GM23338 (cell line): ENCODE measurements at regions not wholly inside any gene's neighbourhood (a gene's known extent, or its start where the extent isn't known, plus 50 kb on each side); places are given as distances from the start of the nearest gene placed in this dataset.

Source experiments
- ATAC-seq: fragments of 200-7000 bp; cut with Tn5 transposase; 3 replicates; pipeline ENCODE4 v1.9.1; 2020
- DNase-seq: peaks from one replicate; pipeline ENCODE4 v3.0.0-alpha.2; 2015; ENCODE audit warnings: low spot score
- H2AFZ ChIP-seq: fragments of 200-600 bp; sonication (generic); 2 replicates; pipeline ENCODE4 v1.8.0; 2016; ENCODE audit warnings: antibody characterized with exemption, mild to moderate bottlenecking, moderate library complexity
- H3F3A ChIP-seq: fragments of 200-600 bp; sonication (generic); replicated peaks from 2 replicates; pipeline ENCODE4 v1.8.0; 2017; ENCODE audit warnings: antibody characterized with exemption, mixed run types, low read depth
- H3K27ac ChIP-seq: fragments of 200-600 bp; sonication (generic); 2 replicates; pipeline ENCODE4 v1.6.1; 2016; ENCODE audit warnings: low read depth
- H3K27me3 ChIP-seq: fragments of 200-600 bp; sonication (generic); 2 replicates; pipeline ENCODE4 v1.8.0; 2016; ENCODE audit warnings: mild to moderate bottlenecking, mixed run types, moderate library complexity; ENCODE audit not compliant: insufficient read depth
- H3K36me3 ChIP-seq: fragments of 200-600 bp; sonication (generic); 2 replicates; pipeline ENCODE4 v1.8.0; 2016; ENCODE audit warnings: mild to moderate bottlenecking; ENCODE audit not compliant: insufficient read depth
- H3K4me1 ChIP-seq: fragments of 200-600 bp; sonication (generic); 2 replicates; pipeline ENCODE4 v1.8.0; 2016; ENCODE audit warnings: mild to moderate bottlenecking, moderate library complexity; ENCODE audit not compliant: insufficient read depth
- H3K4me2 ChIP-seq: fragments of 200-600 bp; sonication (generic); 2 replicates; pipeline ENCODE4 v1.7.1; 2017; ENCODE audit warnings: mixed run types
- H3K4me3 ChIP-seq: fragments of 200-600 bp; sonication (generic); 2 replicates; pipeline ENCODE4 v1.6.1; 2016; ENCODE audit warnings: mixed run types
- H3K79me2 ChIP-seq: fragments of 200-600 bp; sonication (generic); replicated peaks from 2 replicates; pipeline ENCODE4 v1.8.0; 2017; ENCODE audit warnings: mild to moderate bottlenecking; ENCODE audit not compliant: insufficient read depth
- H3K9me2 ChIP-seq: fragments of 200-600 bp; sonication (generic); 2 replicates; pipeline ENCODE4 v1.8.0; 2017; ENCODE audit not compliant: insufficient read depth
- H4K20me1 ChIP-seq: fragments of 200-600 bp; sonication (generic); replicated peaks from 2 replicates; pipeline ENCODE4 v1.8.0; 2017; ENCODE audit warnings: mild to moderate bottlenecking; ENCODE audit not compliant: insufficient read depth
- H3K27ac Mint-ChIP-seq: 2 replicates; pipeline ENCODE4 v1.8.0; 2020; ENCODE audit warnings: inconsistent platforms, mild to moderate bottlenecking, moderate library complexity, mixed read lengths
- H3K27me3 Mint-ChIP-seq: 3 replicates; pipeline ENCODE4 v1.8.0; 2022; ENCODE audit warnings: low read depth, mild to moderate bottlenecking, moderate library complexity, mixed read lengths, inconsistent platforms; ENCODE audit not compliant: insufficient read depth, poor library complexity
- H3K36me3 Mint-ChIP-seq: 3 replicates; pipeline ENCODE4 v1.8.0; 2021; ENCODE audit warnings: low read depth, mild to moderate bottlenecking, inconsistent platforms, moderate library complexity, mixed read lengths
- H3K4me1 Mint-ChIP-seq: 3 replicates; pipeline ENCODE4 v1.8.0; 2020; ENCODE audit warnings: mild to moderate bottlenecking, inconsistent platforms, mixed read lengths
- H3K4me3 Mint-ChIP-seq: 3 replicates; pipeline ENCODE4 v1.8.0; 2021; ENCODE audit warnings: moderate library complexity, mild to moderate bottlenecking, inconsistent platforms, mixed read lengths
- H3K9me3 Mint-ChIP-seq: 3 replicates; pipeline ENCODE4 v1.8.0; 2020; ENCODE audit warnings: moderate library complexity, mild to moderate bottlenecking, inconsistent platforms, mixed read lengths
- CREB1 ChIP-seq: fragments of 250-450 bp; sonication (Bioruptor Pico); IDR thresholded peaks from 2 replicates; pipeline ENCODE4 v1.5.0; 2020; ENCODE audit warnings: low read depth, mild to moderate bottlenecking, moderate library complexity
- CTCF ChIP-seq, 2 experiments: fragments of 200-600 bp in 1 of 2; sonication (generic) in 1 of 2; conservative IDR thresholded peaks; 2 replicates each; pipeline versions ENCODE4 v1.5.1 to v1.6.1; 2016 to 2017; ENCODE audit warnings: antibody characterized with exemption in 2 of 2, low read depth in 2 of 2, mild to moderate bottlenecking in 2 of 2, moderate library complexity in 1 of 2
- JUNB ChIP-seq: IDR thresholded peaks from one replicate; pipeline ENCODE4 v1.6.1; 2016; ENCODE audit warnings: antibody characterized with exemption; ENCODE audit not compliant: unreplicated experiment
- NANOG ChIP-seq: IDR thresholded peaks from 2 replicates; pipeline ENCODE4 v1.6.1; 2016; ENCODE audit warnings: antibody characterized with exemption, borderline replicate concordance
- POLR2AphosphoS5 ChIP-seq: IDR thresholded peaks from 2 replicates; pipeline ENCODE4 v1.6.1; 2016; ENCODE audit warnings: antibody characterized with exemption, low read depth
- ZNF331 ChIP-seq: fragments of 250-450 bp; sonication (Bioruptor Pico); IDR thresholded peaks from 2 replicates; pipeline ENCODE4 v1.5.0; 2020; ENCODE audit warnings: low read depth, mild to moderate bottlenecking, moderate library complexity
- TF ChIP-seq, protein P1 (sequence below): fragments of 250-450 bp; sonication (Bioruptor Pico); IDR thresholded peaks from 2 replicates; pipeline ENCODE4 v1.5.0; 2020; ENCODE audit warnings: mild to moderate bottlenecking, moderate library complexity

GRCh38 chrX:69015564-69016292 is 149.5 kb downstream of the PJA1 start:
- Histone ChIP-seq H3K79me2 (no peaks in the 10 kb centered on the region), H3F3A (no peaks in the 10 kb centered on the region), H3K27me3 (no peaks in the 10 kb centered on the region), H3K4me2 (no peak overlapping the region), H3K9me2 (no peaks in the 10 kb centered on the region), H3K4me1 (0 out of 2 replicates have a peak, but pooled peaks cover under 1% of the 10 kb centered on the region), H3K27ac (no peak overlapping the region), H4K20me1 (no peaks in the 10 kb centered on the region), H2AFZ (no peak overlapping the region), H3K36me3 (no peaks in the 10 kb centered on the region), H3K4me3 (no peak overlapping the region)
- no peak for DNase-seq
- Mint-ChIP-seq H3K36me3 (no peaks in the 10 kb centered on the region), H3K9me3 (no peaks in the 10 kb centered on the region), H3K27me3 (peaks cover 6% of the 10 kb centered on the region), H3K27ac (no peak overlapping the region), H3K4me1 (peaks cover 3% of the 10 kb centered on the region; the same call in 2 of the 3 replicates), H3K4me3 (no peak overlapping the region)
- ATAC-seq = no peak
- TF ChIP-seq POLR2AphosphoS5 = no peak
- no peak for TF ChIP-seq NANOG
- no peak for TF ChIP-seq JUNB
- TF ChIP-seq CREB1 (CRISPR knock-in tag) = no peak
- no peak for TF ChIP-seq ZNF331 (CRISPR knock-in tag)
- TF ChIP-seq, protein P1, sequence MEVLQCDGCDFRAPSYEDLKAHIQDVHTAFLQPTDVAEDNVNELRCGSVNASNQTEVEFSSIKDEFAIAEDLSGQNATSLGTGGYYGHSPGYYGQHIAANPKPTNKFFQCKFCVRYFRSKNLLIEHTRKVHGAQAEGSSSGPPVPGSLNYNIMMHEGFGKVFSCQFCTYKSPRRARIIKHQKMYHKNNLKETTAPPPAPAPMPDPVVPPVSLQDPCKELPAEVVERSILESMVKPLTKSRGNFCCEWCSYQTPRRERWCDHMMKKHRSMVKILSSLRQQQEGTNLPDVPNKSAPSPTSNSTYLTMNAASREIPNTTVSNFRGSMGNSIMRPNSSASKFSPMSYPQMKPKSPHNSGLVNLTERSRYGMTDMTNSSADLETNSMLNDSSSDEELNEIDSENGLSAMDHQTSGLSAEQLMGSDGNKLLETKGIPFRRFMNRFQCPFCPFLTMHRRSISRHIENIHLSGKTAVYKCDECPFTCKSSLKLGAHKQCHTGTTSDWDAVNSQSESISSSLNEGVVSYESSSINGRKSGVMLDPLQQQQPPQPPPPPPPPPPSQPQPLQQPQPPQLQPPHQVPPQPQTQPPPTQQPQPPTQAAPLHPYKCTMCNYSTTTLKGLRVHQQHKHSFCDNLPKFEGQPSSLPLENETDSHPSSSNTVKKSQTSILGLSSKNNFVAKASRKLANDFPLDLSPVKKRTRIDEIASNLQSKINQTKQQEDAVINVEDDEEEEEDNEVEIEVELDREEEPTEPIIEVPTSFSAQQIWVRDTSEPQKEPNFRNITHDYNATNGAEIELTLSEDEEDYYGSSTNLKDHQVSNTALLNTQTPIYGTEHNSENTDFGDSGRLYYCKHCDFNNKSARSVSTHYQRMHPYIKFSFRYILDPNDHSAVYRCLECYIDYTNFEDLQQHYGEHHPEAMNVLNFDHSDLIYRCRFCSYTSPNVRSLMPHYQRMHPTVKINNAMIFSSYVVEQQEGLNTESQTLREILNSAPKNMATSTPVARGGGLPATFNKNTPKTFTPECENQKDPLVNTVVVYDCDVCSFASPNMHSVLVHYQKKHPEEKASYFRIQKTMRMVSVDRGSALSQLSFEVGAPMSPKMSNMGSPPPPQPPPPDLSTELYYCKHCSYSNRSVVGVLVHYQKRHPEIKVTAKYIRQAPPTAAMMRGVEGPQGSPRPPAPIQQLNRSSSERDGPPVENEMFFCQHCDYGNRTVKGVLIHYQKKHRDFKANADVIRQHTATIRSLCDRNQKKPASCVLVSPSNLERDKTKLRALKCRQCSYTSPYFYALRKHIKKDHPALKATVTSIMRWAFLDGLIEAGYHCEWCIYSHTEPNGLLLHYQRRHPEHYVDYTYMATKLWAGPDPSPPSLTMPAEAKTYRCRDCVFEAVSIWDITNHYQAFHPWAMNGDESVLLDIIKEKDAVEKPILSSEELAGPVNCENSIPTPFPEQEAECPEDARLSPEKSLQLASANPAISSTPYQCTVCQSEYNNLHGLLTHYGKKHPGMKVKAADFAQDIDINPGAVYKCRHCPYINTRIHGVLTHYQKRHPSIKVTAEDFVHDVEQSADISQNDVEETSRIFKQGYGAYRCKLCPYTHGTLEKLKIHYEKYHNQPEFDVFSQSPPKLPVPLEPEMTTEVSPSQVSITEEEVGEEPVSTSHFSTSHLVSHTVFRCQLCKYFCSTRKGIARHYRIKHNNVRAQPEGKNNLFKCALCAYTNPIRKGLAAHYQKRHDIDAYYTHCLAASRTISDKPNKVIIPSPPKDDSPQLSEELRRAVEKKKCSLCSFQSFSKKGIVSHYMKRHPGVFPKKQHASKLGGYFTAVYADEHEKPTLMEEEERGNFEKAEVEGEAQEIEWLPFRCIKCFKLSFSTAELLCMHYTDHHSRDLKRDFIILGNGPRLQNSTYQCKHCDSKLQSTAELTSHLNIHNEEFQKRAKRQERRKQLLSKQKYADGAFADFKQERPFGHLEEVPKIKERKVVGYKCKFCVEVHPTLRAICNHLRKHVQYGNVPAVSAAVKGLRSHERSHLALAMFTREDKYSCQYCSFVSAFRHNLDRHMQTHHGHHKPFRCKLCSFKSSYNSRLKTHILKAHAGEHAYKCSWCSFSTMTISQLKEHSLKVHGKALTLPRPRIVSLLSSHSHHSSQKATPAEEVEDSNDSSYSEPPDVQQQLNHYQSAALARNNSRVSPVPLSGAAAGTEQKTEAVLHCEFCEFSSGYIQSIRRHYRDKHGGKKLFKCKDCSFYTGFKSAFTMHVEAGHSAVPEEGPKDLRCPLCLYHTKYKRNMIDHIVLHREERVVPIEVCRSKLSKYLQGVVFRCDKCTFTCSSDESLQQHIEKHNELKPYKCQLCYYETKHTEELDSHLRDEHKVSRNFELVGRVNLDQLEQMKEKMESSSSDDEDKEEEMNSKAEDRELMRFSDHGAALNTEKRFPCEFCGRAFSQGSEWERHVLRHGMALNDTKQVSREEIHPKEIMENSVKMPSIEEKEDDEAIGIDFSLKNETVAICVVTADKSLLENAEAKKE = no peak
- no peak for TF ChIP-seq CTCF (conservative IDR thresholded peaks at IDR 0.05; ENCODE audit: low read depth in 2 of 2)
